GM06990 (cell line): ENCODE measurements at regions not wholly inside any gene's neighbourhood (a gene's known extent, or its start where the extent isn't known, plus 50 kb on each side); places are given as distances from the start of the nearest gene placed in this dataset.

Source experiments
- DNase-seq: peaks from one replicate; pipeline ENCODE4 v3.0.0-alpha.2; 2011; ENCODE audit not compliant: insufficient read length; ENCODE audit errors: extremely low read depth
- H3K27me3 ChIP-seq: replicated peaks from 2 replicates; pipeline ENCODE4 v1.6.0; 2011; ENCODE audit warnings: low read length; ENCODE audit not compliant: control insufficient read depth, insufficient read depth
- H3K36me3 ChIP-seq: 2 replicates; pipeline ENCODE4 v1.5.1; 2011; ENCODE audit warnings: low read length; ENCODE audit not compliant: control insufficient read depth, insufficient read depth
- H3K4me3 ChIP-seq: replicated peaks from 2 replicates; pipeline ENCODE4 v1.5.1; 2011; ENCODE audit warnings: low read depth, mild to moderate bottlenecking, control low read depth, low read length
- TF ChIP-seq, protein P1 (sequence below): IDR thresholded peaks from 2 replicates; pipeline ENCODE4 v1.5.1; 2011; ENCODE audit warnings: low read length, control low read depth, mild to moderate bottlenecking, inconsistent platforms; ENCODE audit not compliant: insufficient read depth, poor library complexity, severe bottlenecking

DNA sequence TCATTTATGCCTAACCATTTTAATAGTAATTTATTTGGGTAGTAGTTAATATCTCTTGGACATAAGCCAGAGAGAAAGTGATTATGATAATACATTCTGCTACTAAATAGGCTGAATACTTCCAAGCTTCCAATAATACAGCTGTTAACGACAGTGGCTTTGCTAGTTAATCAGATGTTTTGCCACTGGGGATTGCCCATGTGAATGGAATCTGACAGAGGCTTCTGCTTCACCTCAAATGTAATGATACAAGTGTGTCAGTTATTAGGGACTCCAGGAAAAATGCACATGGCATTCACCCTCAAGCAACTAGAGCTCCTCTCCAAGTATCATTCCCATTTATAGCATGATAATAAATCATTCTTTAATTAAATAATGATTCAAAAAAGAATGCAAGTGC, 185.0 kb upstream of the TMEFF2 start:
- no peak for DNase-seq
- Histone ChIP-seq H3K4me3 (no peak overlapping the region), H3K36me3 (no peaks in the 10 kb centered on the region), H3K27me3 (no peaks in the 10 kb centered on the region)
- TF ChIP-seq, protein P1, sequence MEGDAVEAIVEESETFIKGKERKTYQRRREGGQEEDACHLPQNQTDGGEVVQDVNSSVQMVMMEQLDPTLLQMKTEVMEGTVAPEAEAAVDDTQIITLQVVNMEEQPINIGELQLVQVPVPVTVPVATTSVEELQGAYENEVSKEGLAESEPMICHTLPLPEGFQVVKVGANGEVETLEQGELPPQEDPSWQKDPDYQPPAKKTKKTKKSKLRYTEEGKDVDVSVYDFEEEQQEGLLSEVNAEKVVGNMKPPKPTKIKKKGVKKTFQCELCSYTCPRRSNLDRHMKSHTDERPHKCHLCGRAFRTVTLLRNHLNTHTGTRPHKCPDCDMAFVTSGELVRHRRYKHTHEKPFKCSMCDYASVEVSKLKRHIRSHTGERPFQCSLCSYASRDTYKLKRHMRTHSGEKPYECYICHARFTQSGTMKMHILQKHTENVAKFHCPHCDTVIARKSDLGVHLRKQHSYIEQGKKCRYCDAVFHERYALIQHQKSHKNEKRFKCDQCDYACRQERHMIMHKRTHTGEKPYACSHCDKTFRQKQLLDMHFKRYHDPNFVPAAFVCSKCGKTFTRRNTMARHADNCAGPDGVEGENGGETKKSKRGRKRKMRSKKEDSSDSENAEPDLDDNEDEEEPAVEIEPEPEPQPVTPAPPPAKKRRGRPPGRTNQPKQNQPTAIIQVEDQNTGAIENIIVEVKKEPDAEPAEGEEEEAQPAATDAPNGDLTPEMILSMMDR: no peak

DNA sequence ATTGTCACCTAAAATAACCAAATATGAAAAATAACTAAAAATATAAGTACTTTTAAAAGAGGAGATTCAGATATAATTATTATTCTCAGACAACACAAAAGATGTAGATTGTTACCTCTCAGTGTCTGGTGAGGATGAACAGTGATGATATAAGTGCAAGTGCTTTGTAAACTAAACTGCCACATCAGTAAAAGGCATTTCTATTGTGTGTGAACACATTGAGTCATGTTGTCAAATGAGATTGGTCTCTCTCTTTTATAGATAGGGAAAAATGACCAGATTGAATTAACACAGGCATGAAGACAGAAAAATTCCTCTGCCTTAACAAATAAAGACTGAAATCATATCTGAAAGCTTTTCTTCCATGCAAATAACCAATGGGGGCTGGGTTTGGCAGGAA, 182.4 kb upstream of the TMEFF2 start:
- no peaks in the 10 kb centered on the region for H3K36me3 ChIP-seq
- TF ChIP-seq, protein P1: no peak
- H3K27me3 ChIP-seq: no peaks in the 10 kb centered on the region
- DNase-seq: no peak
- H3K4me3 ChIP-seq: no peak overlapping the region

DNA sequence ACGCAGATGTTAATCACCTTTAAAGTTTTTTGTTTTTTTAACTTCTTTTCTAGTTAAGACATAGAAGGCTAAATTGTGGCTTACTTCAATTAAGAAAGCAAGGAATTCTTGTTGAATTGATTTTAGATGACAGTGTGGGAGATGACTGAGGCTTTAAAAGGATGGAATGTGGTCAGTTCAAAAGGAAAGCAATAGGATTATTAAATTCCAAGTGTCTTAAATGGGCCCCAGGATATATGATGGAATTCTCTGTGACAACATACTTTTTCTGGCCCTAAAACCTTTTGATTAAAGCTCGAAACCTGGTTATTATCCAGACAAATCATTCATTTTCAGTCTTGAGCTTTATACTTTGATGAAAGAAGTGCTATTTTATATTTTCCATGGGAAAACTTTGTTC, 179.0 kb upstream of the TMEFF2 start:
- no peak for DNase-seq
- Histone ChIP-seq H3K36me3 (no peaks in the 10 kb centered on the region), H3K27me3 (no peaks in the 10 kb centered on the region), H3K4me3 (no peak overlapping the region)
- TF ChIP-seq, protein P1: no peak

DNA sequence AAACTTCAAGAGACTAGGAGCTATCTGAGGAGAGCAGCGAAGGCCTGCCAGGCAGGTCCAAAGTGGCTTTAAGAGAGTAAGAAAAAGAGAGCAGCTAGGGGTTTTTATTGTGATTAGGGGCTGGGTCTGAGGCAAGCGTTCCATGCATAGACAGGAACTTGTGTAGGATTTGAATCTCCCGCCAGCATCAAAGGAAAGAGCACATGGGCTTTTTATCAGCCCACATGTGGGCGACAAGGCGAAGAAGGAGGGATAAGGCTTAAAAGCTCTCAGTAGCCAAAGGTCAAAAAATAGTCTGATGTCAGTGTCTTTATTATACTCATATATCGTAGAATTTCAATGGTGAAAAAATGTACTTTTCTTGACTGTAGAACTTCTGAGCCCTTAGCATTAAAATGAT, 178.5 kb upstream of the TMEFF2 start:
- Histone ChIP-seq H3K27me3 (no peaks in the 10 kb centered on the region), H3K4me3 (no peak overlapping the region), H3K36me3 (no peaks in the 10 kb centered on the region)
- TF ChIP-seq, protein P1: no peak
- no peak for DNase-seq

DNA sequence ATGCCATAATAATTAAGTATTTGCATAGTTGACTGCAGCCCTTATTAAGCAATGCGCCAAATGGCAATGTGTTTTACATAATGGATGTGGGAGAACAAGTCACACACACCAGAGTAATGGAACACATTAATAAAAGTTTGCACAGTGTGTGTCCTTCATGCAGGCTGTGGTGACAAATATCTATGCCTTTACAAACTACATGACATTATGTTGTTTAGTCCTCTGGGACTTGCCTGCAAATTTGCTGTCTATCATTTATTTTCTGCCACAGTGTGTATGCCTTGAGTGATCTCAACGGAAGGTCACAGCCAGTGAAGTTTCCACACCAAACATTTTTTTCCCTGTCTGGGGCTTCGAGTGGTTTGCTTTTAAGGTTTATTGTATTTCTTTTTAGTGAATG, 175.2 kb upstream of the TMEFF2 start:
- TF ChIP-seq, protein P1: no peak
- Histone ChIP-seq H3K4me3 (no peak overlapping the region), H3K27me3 (no peaks in the 10 kb centered on the region), H3K36me3 (no peaks in the 10 kb centered on the region)
- no peak for DNase-seq

DNA sequence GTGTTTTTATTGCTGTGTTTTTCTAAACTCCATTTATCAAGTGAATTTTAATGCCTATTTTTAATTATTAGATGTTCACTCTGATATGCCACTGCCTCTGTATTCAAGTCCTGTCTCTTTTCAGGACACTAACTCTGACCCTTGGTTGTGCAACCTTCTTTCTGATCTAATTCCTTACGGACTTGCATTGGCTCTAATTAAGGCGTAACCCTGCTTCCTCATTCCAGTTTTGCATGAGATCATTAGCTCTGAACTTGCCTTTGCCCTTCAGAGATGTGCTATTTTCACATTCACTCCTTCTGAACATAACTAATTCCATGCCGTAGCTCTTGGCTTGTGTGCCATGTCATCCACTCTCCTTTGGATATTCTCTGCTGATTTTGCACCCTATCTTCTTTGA, 162.5 kb upstream of the TMEFF2 start:
- no peaks in the 10 kb centered on the region for H3K36me3 ChIP-seq
- no peak for DNase-seq
- no peak overlapping the region for H3K4me3 ChIP-seq
- H3K27me3 ChIP-seq: no peaks in the 10 kb centered on the region
- TF ChIP-seq, protein P1: no peak
